ENCODE measurements at regions not wholly inside any gene's neighbourhood (a gene's known extent, or its start where the extent isn't known, plus 50 kb on each side); places are given as distances from the start of the nearest gene placed in this dataset.
A peak's percentile ranks its signal among the peaks of the same experiment; 100 is the strongest.

DNA sequence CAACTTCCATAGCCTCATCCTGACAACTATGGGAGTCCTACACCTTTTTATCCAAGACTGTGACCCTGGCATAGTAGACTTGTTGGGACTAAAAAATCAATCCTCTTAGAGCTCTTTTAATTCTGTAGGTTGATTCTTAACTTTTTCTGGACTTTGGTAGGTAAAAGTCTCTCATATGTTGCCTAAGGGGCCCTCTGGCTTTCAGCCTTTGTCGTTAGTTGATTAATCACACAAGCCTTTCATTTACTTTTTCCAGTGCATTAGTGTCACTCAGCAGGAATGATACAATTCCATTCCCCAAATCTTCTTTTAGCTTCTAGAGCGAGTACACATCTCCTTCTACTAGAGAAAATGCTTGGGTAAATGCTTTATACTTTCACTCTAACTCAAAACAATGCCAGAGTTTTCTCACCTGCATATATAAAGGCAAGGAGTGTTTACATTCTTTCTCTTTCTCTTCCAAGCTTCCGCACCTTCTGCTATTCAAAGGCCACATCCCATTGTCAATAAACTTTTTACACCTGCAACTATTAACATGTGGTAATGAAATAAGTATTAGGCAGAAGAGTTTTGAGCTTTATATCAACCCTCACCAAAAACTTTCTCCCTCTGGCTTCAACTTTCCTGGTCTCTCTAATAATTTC is 516.6 kb downstream of the FAM181B start:
- no peaks in the 10 kb centered on the region for H3K9me3 ChIP-seq (ENCODE audit: control insufficient read depth in 1 of 2, low read length in 2 of 2)
- H3K4me1 ChIP-seq (ENCODE audit: insufficient read depth, low read length), result no peaks in the 10 kb centered on the region
- Mint-ChIP-seq H3K27me3 (peaks cover 0 to 3% of the 10 kb centered on the region in 2 donors), H3K27ac (no peak overlapping the region), H3K4me3 (no peak overlapping the region), H3K36me3 (no peaks in the 10 kb centered on the region), H3K4me1 (no peaks in the 10 kb centered on the region), H3K9me3 (peaks cover 0 to 2% (median 0%) of the 10 kb centered on the region in 8 donors)
- POLR2A ChIA-PET (ENCODE audit: partially characterized antibody), result no interaction called here
- no peak overlapping the region for H3K4me3 ChIP-seq (ENCODE audit: low read length in 2 of 2)
- no peak for DNase-seq
- H3K27me3 ChIP-seq (ENCODE audit: insufficient read depth, low read length), result no peaks in the 10 kb centered on the region
- H3K36me3 ChIP-seq (ENCODE audit: insufficient read depth, low read length), result no peaks in the 10 kb centered on the region
- CTCF ChIA-PET (ENCODE audit: partially characterized antibody), result no interaction called here
- intact Hi-C loops (cut with micrococcal nuclease), result no loop called here
- H3K27ac ChIP-seq (ENCODE audit: low read depth, low read length), result no peak overlapping the region

DNA sequence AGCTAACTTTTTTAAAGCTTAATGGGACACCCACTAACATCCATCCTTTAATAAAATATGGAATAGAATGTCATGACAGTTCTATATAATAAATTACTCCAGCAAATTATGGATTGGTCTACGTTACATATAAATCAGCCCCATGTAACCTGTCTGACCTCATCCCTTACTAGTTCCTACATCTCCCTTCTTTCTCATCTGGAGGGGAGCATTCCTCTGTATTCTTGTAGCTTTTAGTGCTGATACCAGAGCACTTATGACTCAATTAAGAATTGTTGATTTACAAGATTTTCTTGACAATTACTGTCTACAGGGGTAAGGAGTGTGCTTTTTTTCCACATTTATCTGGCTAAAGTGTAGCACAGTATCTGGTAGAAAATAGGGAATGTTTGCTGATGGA is 523.7 kb downstream of the FAM181B start:
- H3K27me3 Mint-ChIP-seq, result peaks cover 0 to 5% of the 10 kb centered on the region in 2 donors
- ChIA-PET CTCF (ENCODE audit: partially characterized antibody) (no interaction called here), POLR2A (ENCODE audit: partially characterized antibody) (no interaction called here)
- H3K4me3 Mint-ChIP-seq, result no peak overlapping the region
- peaks cover 0 to 2% (median 0%) of the 10 kb centered on the region in 8 donors for H3K9me3 Mint-ChIP-seq
- H3K36me3 Mint-ChIP-seq, result no peaks in the 10 kb centered on the region
- no peaks in the 10 kb centered on the region for H3K27me3 ChIP-seq (ENCODE audit: insufficient read depth, low read length)
- H3K27ac Mint-ChIP-seq, result peak overlapping the region in 1 of 7 donors; percentile 69
- intact Hi-C loops (cut with micrococcal nuclease), result no loop called here
- H3K36me3 ChIP-seq (ENCODE audit: insufficient read depth, low read length), result no peaks in the 10 kb centered on the region
- no peaks in the 10 kb centered on the region for H3K4me1 ChIP-seq (ENCODE audit: insufficient read depth, low read length)
- no peaks in the 10 kb centered on the region for H3K9me3 ChIP-seq (ENCODE audit: control insufficient read depth in 1 of 2, low read length in 2 of 2)
- H3K4me3 ChIP-seq (ENCODE audit: low read length in 2 of 2), result no peak overlapping the region
- DNase-seq, result no peak
- no peaks in the 10 kb centered on the region for H3K4me1 Mint-ChIP-seq
- no peak overlapping the region for H3K27ac ChIP-seq (ENCODE audit: low read depth, low read length)

- Mint-ChIP-seq H3K9me3 (no peaks in the 10 kb centered on the region), H3K27ac (peak overlapping the region in 1 of 7 donors; percentile 83), H3K27me3 (no peaks in the 10 kb centered on the region), H3K4me1 (peaks cover 0 to 4% (median 0%) of the 10 kb centered on the region in 4 donors), H3K36me3 (no peaks in the 10 kb centered on the region), H3K4me3 (no peak overlapping the region)
- DNase-seq, result no peak
- H3K27me3 ChIP-seq (ENCODE audit: insufficient read depth, low read length), result no peaks in the 10 kb centered on the region
- H3K36me3 ChIP-seq (ENCODE audit: insufficient read depth, low read length), result no peaks in the 10 kb centered on the region
- H3K4me3 ChIP-seq (ENCODE audit: low read length in 2 of 2), result no peak overlapping the region
- ChIA-PET CTCF (ENCODE audit: partially characterized antibody) (no interaction called here), POLR2A (ENCODE audit: partially characterized antibody) (no interaction called here)
- no peaks in the 10 kb centered on the region for H3K4me1 ChIP-seq (ENCODE audit: insufficient read depth, low read length)
- no peak overlapping the region for H3K27ac ChIP-seq (ENCODE audit: low read depth, low read length)
- H3K9me3 ChIP-seq (ENCODE audit: control insufficient read depth in 1 of 2, low read length in 2 of 2), result no peaks in the 10 kb centered on the region
- intact Hi-C loops (cut with micrococcal nuclease), result no loop called here
These were observed 538.4 kb downstream of the FAM181B start for GRCh38 chr11:82195283-82195682.

GRCh38 chr11:82194521-82194920 is 539.1 kb downstream of the FAM181B start:
- peaks cover 0 to 2% of the 10 kb centered on the region in 2 donors for H3K27me3 Mint-ChIP-seq
- H3K4me3 Mint-ChIP-seq, result no peak overlapping the region
- H3K4me1 ChIP-seq (ENCODE audit: insufficient read depth, low read length), result no peaks in the 10 kb centered on the region
- H3K9me3 ChIP-seq (ENCODE audit: control insufficient read depth in 1 of 2, low read length in 2 of 2), result no peaks in the 10 kb centered on the region
- no peak overlapping the region for H3K27ac ChIP-seq (ENCODE audit: low read depth, low read length)
- no peak overlapping the region for H3K27ac Mint-ChIP-seq
- H3K4me1 Mint-ChIP-seq, result peaks cover 0 to 4% (median 0%) of the 10 kb centered on the region in 4 donors
- no peaks in the 10 kb centered on the region for H3K36me3 ChIP-seq (ENCODE audit: insufficient read depth, low read length)
- ChIA-PET POLR2A (ENCODE audit: partially characterized antibody) (no interaction called here), CTCF (ENCODE audit: partially characterized antibody) (no interaction called here)
- H3K9me3 Mint-ChIP-seq, result peaks cover 0 to 2% (median 0%) of the 10 kb centered on the region in 8 donors
- intact Hi-C loops (cut with micrococcal nuclease), result no loop called here
- H3K27me3 ChIP-seq (ENCODE audit: insufficient read depth, low read length), result no peaks in the 10 kb centered on the region
- no peak overlapping the region for H3K4me3 ChIP-seq (ENCODE audit: low read length in 2 of 2)
- no peak for DNase-seq
- no peaks in the 10 kb centered on the region for H3K36me3 Mint-ChIP-seq

DNA sequence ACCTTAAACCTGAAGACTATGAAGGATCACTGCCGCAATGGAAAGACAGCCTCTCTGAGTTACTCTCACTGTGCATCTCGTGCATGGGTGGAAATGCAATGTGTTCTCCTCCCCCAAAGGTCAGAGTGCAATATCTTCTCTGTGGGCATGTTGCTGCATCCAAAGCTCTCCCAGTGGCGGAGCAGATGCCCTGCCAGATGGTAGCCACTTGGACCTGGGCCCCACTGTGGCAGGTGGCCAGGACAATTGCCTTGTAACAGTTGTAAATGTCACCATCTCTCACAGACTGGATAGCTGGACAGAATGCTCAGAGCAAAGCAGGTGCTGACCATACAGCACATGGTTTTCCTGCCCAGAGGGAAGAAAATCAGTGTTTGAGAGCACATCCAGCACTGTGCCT is 542.0 kb downstream of the FAM181B start:
- no peaks in the 10 kb centered on the region for H3K4me1 ChIP-seq (ENCODE audit: insufficient read depth, low read length)
- no peak overlapping the region for H3K27ac ChIP-seq (ENCODE audit: low read depth, low read length)
- CTCF ChIA-PET (ENCODE audit: partially characterized antibody), result no interaction called here
- H3K9me3 ChIP-seq (ENCODE audit: control insufficient read depth in 1 of 2, low read length in 2 of 2), result no peaks in the 10 kb centered on the region
- no peaks in the 10 kb centered on the region for H3K27me3 ChIP-seq (ENCODE audit: insufficient read depth, low read length)
- intact Hi-C loops (cut with micrococcal nuclease), result no loop called here
- Mint-ChIP-seq H3K27me3 (peaks cover 0 to 4% of the 10 kb centered on the region in 2 donors), H3K4me3 (no peak overlapping the region), H3K27ac (no peak overlapping the region), H3K9me3 (peaks cover 0 to 2% (median 0%) of the 10 kb centered on the region in 8 donors), H3K36me3 (no peaks in the 10 kb centered on the region), H3K4me1 (peaks cover 0 to 4% (median 0%) of the 10 kb centered on the region in 4 donors)
- POLR2A ChIA-PET (ENCODE audit: partially characterized antibody), result no interaction called here
- H3K4me3 ChIP-seq (ENCODE audit: low read length in 2 of 2), result no peak overlapping the region
- no peak for DNase-seq
- no peaks in the 10 kb centered on the region for H3K36me3 ChIP-seq (ENCODE audit: insufficient read depth, low read length)

DNA sequence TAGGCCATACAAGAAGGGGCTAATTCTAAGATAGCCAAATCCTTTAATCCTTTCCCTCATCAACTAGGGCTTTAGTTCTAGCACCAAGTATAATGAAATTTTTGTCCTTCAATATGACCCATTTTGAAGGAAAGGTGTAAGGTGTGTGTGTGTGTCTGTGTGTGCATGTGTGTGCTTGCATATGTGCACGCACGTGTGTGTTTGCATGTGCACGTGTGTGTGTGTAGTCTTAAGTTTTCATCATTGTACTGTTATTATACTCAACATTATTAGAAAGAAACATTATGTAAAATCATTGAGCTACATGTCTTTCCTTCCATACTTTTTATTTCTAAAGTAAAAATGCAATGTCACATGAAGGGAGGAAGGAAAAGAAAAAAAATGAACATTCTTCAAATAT is 547.7 kb downstream of the FAM181B start:
- Histone ChIP-seq H3K4me1 (ENCODE audit: insufficient read depth, low read length) (no peaks in the 10 kb centered on the region), H3K27ac (ENCODE audit: low read depth, low read length) (no peak overlapping the region), H3K27me3 (ENCODE audit: insufficient read depth, low read length) (no peaks in the 10 kb centered on the region), H3K9me3 (ENCODE audit: control insufficient read depth in 1 of 2, low read length in 2 of 2) (no peaks in the 10 kb centered on the region), H3K36me3 (ENCODE audit: insufficient read depth, low read length) (no peaks in the 10 kb centered on the region), H3K4me3 (ENCODE audit: low read length in 2 of 2) (no peak overlapping the region)
- Mint-ChIP-seq H3K4me1 (no peaks in the 10 kb centered on the region), H3K27me3 (peaks cover 0 to 4% of the 10 kb centered on the region in 2 donors), H3K9me3 (peaks cover 0 to 2% (median 0%) of the 10 kb centered on the region in 8 donors), H3K27ac (no peak overlapping the region), H3K4me3 (no peak overlapping the region), H3K36me3 (no peaks in the 10 kb centered on the region)
- no peak for DNase-seq
- intact Hi-C loops (cut with micrococcal nuclease), result no loop called here
- POLR2A ChIA-PET (ENCODE audit: partially characterized antibody), result no interaction called here
- CTCF ChIA-PET (ENCODE audit: partially characterized antibody), result no interaction called here

DNA sequence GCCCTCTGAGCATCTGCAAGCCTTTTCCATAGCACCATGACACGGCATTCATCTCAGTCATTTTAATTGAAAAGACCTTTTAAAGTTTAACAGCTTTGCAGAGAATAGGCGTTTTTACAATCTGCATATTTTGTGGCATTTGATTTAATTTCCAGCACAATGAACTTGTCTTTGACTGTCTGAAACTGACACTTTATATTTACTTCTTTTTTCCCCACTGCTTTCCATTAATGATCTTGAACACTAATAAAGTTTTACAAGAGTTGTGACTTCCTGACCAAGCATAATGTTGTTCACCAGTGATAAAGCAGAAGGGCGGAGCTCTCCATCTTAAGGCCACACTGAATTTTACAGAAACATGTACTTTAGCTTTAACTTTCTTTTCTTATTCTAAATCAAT is 548.7 kb downstream of the FAM181B start:
- Mint-ChIP-seq H3K4me3 (no peak overlapping the region), H3K36me3 (no peaks in the 10 kb centered on the region), H3K27ac (no peak overlapping the region), H3K27me3 (peaks cover 0 to 4% of the 10 kb centered on the region in 2 donors), H3K4me1 (no peaks in the 10 kb centered on the region), H3K9me3 (no peaks in the 10 kb centered on the region)
- DNase-seq, result no peak
- no peak overlapping the region for H3K27ac ChIP-seq (ENCODE audit: low read depth, low read length)
- H3K9me3 ChIP-seq (ENCODE audit: control insufficient read depth in 1 of 2, low read length in 2 of 2), result no peaks in the 10 kb centered on the region
- intact Hi-C loops (cut with micrococcal nuclease), result no loop called here
- CTCF ChIA-PET (ENCODE audit: partially characterized antibody), result no interaction called here
- no peaks in the 10 kb centered on the region for H3K36me3 ChIP-seq (ENCODE audit: insufficient read depth, low read length)
- H3K27me3 ChIP-seq (ENCODE audit: insufficient read depth, low read length), result no peaks in the 10 kb centered on the region
- no peaks in the 10 kb centered on the region for H3K4me1 ChIP-seq (ENCODE audit: insufficient read depth, low read length)
- H3K4me3 ChIP-seq (ENCODE audit: low read length in 2 of 2), result no peak overlapping the region
- POLR2A ChIA-PET (ENCODE audit: partially characterized antibody), result no interaction called here

DNA sequence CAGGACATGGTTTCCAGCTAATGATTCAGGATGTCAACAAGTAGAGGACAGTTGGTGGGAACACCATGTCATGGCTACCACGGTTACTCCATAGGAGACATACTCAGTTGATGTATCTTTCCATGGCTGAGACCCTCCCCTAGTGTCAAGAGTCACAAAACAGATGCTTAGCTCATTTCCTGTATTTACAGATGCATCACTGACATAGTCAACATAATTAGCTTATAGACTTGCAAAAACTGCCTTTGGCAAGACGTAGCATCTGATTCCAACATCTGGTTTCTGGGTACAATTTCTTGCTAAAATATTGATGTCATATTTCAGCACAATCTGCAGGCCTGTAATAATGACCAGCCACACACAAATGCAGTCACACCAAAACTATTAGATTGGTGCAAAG is 550.3 kb downstream of the FAM181B start:
- intact Hi-C loops (cut with micrococcal nuclease), result no loop called here
- no peaks in the 10 kb centered on the region for H3K4me1 Mint-ChIP-seq
- no peak for DNase-seq
- Histone ChIP-seq H3K4me1 (ENCODE audit: insufficient read depth, low read length) (no peaks in the 10 kb centered on the region), H3K36me3 (ENCODE audit: insufficient read depth, low read length) (no peaks in the 10 kb centered on the region), H3K4me3 (ENCODE audit: low read length in 2 of 2) (no peak overlapping the region), H3K27ac (ENCODE audit: low read depth, low read length) (no peak overlapping the region), H3K9me3 (ENCODE audit: control insufficient read depth in 1 of 2, low read length in 2 of 2) (no peaks in the 10 kb centered on the region), H3K27me3 (ENCODE audit: insufficient read depth, low read length) (no peaks in the 10 kb centered on the region)
- H3K27me3 Mint-ChIP-seq, result peaks cover 0 to 2% of the 10 kb centered on the region in 2 donors
- H3K36me3 Mint-ChIP-seq, result no peaks in the 10 kb centered on the region
- POLR2A ChIA-PET (ENCODE audit: partially characterized antibody), result no interaction called here
- CTCF ChIA-PET (ENCODE audit: partially characterized antibody), result no interaction called here
- no peaks in the 10 kb centered on the region for H3K9me3 Mint-ChIP-seq
- H3K4me3 Mint-ChIP-seq, result no peak overlapping the region
- no peak overlapping the region for H3K27ac Mint-ChIP-seq

Data from CD4-positive, alpha-beta memory T cell (primary cell).